Stimulated activated CD4-positive, alpha-beta T cell treated with anti-CD3 and anti-CD28 coated beads, Interleukin-1b, Interleukin-23, amount 100 ng/mL, for 24 hours (primary cell): ENCODE measurements at regions not wholly inside any gene's neighbourhood (a gene's known extent, or its start where the extent isn't known, plus 50 kb on each side); places are given as distances from the start of the nearest gene placed in this dataset.

Source experiments
- DNase-seq, 4 experiments: peaks; one replicate each; pipeline ENCODE4 v3.0.0-alpha.2; 2020; ENCODE audit warnings: low read depth in 4 of 4, low spot score in 1 of 4

- DNase-seq, result no peak
These were observed 118.1 kb downstream of the ZNF621 start for GRCh38 chr3:40642812-40643211.

- no peak for DNase-seq
These were observed 121.1 kb downstream of the ZNF621 start for GRCh38 chr3:40645883-40646282.

- no peak for DNase-seq
These were observed 124.6 kb downstream of the ZNF621 start for GRCh38 chr3:40649346-40649745.

GRCh38 chr3:40652072-40652471 lies 127.3 kb downstream of the ZNF621 start:
- no peak for DNase-seq

GRCh38 chr3:40653001-40653400 lies 128.2 kb downstream of the ZNF621 start:
- DNase-seq, result no peak

- DNase-seq, result no peak
These were observed 129.1 kb downstream of the ZNF621 start for GRCh38 chr3:40653878-40654277.

- no peak for DNase-seq
These were observed 130.8 kb downstream of the ZNF621 start for GRCh38 chr3:40655551-40655950.

GRCh38 chr3:40657623-40658022 lies 132.9 kb downstream of the ZNF621 start:
- DNase-seq, result no peak

GRCh38 chr3:40658305-40658704 lies 133.5 kb downstream of the ZNF621 start:
- DNase-seq, result no peak

- DNase-seq, result no peak
These were observed 135.8 kb downstream of the ZNF621 start for GRCh38 chr3:40660554-40660953.

GRCh38 chr3:40661284-40661683 lies 136.5 kb downstream of the ZNF621 start:
- DNase-seq, result no peak

- no peak for DNase-seq
These were observed 138.5 kb downstream of the ZNF621 start for GRCh38 chr3:40663280-40663679.

GRCh38 chr3:40669176-40669575 lies 144.4 kb downstream of the ZNF621 start:
- DNase-seq, result no peak

- DNase-seq, result no peak
These were observed 148.1 kb downstream of the ZNF621 start for GRCh38 chr3:40672861-40673260.

GRCh38 chr3:40677321-40677720 lies 152.6 kb downstream of the ZNF621 start:
- no peak for DNase-seq

- no peak for DNase-seq
These were observed 153.0 kb downstream of the ZNF621 start for GRCh38 chr3:40677749-40678148.

GRCh38 chr3:40679290-40679689 lies 154.5 kb downstream of the ZNF621 start:
- no peak for DNase-seq

- no peak for DNase-seq
These were observed 156.2 kb downstream of the ZNF621 start for GRCh38 chr3:40680685-40681657.

GRCh38 chr3:40681658-40682055 lies 156.9 kb downstream of the ZNF621 start:
- DNase-seq, result no peak

- DNase-seq, result no peak
These were observed 165.1 kb downstream of the ZNF621 start for GRCh38 chr3:40689837-40690236.

- DNase-seq, result no peak
These were observed 166.1 kb downstream of the ZNF621 start for GRCh38 chr3:40690749-40691451.

GRCh38 chr3:40691452-40691861 lies 166.7 kb downstream of the ZNF621 start:
- no peak for DNase-seq
